GM21717 (cell line): ENCODE measurements at regions not wholly inside any gene's neighbourhood (a gene's known extent, or its start where the extent isn't known, plus 50 kb on each side); places are given as distances from the start of the nearest gene placed in this dataset.
"Not testable (repeated sequence)": the region's sequence is repeated elsewhere in the genome, so short reads cannot be mapped to it uniquely, and the experiment has no call there.

Experiments
- ATAC-seq: cut with Tn5 transposase; IDR thresholded peaks from one replicate; pipeline ENCODE4 v1.9.1; 2021; ENCODE audit warnings: mild to moderate bottlenecking, moderate library complexity; ENCODE audit not compliant: unreplicated experiment

GRCh38 chr9:87041553-87042235 lies 94.4 kb upstream of the GAS1 start:
- ATAC-seq: not testable (repeated sequence)

- ATAC-seq: not testable (repeated sequence)
Observed at GRCh38 chr9:87049929-87050608, 102.8 kb upstream of the GAS1 start.

DNA sequence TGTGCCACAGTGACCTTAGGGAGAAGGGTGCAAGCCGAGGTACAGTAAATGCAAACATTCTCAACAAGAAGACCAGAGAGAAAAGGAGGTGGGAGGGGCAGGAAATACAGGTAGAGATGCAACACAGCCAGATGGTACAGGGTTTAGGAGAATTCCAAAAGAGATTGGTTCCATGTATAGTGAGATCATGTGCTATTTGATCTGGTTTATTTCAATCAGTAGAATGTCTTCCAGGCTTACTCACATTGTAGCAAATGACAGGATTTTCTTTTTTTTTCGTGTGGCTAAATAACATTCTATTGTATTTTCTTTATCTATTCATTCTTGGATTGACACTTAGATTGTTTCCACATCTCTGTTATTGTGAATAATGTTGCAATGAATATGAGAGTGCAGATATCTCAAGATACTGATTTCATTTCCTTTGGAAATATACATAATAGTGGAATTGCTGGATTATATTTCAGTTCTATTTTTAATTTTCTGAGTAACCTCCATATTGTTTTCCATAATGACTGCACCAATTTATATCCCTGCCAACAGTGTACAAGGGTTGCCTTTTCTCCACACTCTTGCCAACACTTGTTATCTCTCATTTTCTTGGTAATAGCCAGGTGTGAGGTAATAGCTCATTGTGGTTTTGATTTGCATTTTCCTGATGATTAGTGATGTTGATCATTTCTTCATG lies 107.8 kb upstream of the GAS1 start:
- no peak for ATAC-seq

- no peak for ATAC-seq
Observed at GRCh38 chr9:87059772-87060171, 112.5 kb upstream of the GAS1 start.

DNA sequence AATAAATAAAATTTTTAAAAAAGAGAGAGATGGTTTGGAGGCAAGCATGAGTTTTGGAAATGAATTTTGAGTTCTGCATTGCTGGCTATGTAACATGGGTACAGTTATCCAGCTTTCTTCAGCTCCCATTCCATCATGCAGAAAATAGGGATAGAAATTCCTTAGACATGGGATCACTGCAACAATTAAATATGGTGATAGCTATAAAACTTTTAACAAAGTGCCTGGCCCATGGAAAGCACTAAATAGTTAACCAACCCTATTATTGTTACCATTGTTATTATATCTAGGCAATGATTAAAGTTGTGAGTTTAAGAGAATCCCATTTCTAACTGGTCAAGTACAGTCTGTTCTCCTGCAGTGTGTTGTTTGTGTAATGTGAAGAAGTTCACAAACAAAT lies 115.4 kb upstream of the GAS1 start:
- ATAC-seq: no peak

DNA sequence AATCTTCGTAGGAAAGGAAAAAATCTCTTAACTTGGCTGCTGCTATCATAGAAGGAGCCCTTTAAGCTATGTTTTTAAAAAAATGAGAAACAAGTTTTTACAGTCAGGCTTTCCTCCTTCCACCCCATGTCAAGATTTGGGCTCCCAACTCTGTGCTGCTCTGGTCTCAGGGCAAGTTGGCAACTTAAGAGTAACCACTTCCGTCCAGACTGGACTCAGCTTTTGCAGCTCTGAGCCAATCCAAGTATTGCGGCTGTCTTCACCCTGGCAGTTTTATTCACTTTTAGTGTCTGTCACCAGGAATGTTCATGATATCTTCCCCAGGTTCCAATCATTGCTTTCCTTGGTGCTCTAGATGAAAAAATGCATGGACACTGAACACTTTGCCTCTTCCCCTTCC lies 115.9 kb upstream of the GAS1 start:
- no peak for ATAC-seq

DNA sequence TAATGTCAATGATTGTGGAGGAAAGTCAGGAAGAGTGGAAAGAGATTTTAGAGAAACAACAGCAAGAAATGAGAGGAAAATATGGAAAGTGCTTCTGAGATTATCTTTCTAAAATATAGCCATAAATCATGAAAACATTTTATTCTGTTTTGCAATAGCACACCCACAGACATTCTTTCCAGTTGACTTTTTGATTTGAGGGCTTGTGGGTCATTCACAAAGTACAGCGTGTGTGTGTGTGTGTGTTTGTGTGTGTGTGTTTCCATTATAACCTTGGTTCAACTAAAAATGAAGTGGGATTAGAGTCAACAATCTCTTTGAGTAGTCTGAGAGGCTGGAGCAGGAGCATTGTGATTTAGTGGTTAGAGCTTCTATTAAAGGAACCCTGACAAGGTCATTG lies 116.6 kb upstream of the GAS1 start:
- no peak for ATAC-seq

DNA sequence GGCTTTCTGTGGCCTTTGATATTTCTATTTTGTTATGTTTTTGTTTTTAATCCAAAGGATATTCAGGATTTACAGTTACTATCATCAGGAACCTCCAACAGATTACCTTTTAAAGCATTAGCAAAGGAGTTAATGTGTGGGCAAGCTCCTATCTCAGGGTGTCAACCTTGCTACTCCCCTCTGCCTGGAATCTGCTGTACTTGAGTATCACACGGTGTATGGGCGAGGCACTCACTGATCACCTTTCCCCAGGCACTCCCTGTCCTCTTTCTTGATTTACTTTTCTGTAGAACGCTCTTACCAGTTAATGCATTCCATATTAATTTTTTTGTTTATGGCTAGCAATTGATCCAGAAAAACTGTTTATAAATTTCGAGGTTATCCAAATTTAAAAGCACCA lies 117.0 kb upstream of the GAS1 start:
- no peak for ATAC-seq

GRCh38 chr9:87065981-87066380 lies 118.7 kb upstream of the GAS1 start:
- ATAC-seq: no peak

GRCh38 chr9:87067426-87067825 lies 120.1 kb upstream of the GAS1 start:
- no peak for ATAC-seq

DNA sequence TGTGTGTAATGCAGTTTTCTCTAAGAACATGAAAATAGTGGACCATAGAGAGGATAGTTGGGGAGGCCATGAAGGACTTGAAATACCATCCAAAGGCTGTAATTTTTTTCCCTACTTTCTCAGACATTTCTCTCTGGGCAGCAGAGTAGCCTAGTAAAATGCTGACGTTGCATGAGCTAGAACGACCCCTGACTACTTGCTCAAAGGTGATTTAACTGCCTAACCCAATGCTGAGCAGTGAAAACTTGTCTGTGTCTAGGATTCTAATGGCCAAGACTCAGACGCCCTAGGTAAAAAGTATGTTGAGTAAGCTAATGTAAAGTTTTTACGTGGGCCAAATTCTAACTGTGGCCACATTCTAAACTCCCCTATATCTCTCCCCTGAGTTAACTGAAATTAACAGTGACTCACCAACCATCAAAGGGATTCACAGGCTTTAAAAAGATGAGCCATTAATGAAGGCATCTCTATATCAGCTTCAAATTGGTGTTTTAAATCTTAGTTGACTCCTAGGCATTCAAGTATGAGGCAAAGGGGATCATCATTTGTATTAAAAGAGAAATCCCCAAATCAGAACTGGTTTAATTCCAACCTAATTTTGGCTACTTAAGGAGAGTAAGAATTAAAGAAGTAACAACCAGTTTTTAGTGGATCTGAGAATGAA lies 121.0 kb upstream of the GAS1 start:
- ATAC-seq: no peak

- ATAC-seq: no peak
Observed at GRCh38 chr9:87069690-87070089, 122.4 kb upstream of the GAS1 start.

DNA sequence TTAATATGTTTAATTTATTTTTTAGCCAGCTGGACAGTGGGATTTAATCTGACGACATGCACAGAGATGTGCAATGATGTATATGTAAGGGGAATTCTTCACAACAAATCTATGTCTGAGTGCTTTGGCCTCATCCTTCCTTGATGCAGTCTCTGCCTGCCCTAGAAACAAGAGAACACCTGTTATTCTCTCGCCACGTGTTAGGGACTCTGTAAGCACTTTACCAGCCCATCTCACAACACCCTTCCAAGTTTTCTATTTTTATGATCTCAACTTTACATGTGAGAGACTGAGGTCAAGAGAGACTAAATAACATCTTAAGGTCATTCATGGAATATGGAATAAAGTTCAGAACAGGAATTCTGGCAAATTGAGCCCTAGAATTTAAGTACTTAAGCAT lies 123.0 kb upstream of the GAS1 start:
- no peak for ATAC-seq

GRCh38 chr9:87071473-87071872 lies 124.2 kb upstream of the GAS1 start:
- no peak for ATAC-seq

DNA sequence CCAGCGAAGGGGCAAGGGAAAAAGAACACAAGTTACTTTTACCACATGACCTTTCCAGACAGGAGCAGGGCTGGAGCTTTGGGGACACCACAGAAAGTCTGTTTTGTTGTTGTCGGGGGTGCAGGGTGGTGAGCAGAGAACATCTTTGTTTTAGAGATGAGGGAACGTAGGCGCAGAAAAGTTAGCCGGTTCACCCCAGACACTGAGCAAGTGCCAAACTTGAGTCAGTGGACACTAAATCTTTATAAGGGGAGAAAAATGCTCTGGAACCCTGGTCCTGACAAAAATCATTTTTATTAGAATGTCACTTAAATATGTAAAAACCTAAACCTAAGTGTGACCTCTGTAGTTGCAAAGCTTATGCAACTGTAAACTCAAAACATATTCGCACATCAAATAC lies 126.4 kb upstream of the GAS1 start:
- ATAC-seq: no peak

- ATAC-seq: no peak
Observed at GRCh38 chr9:87075537-87075936, 128.2 kb upstream of the GAS1 start.

- ATAC-seq: no peak
Observed at GRCh38 chr9:87076825-87077224, 129.5 kb upstream of the GAS1 start.

GRCh38 chr9:87077986-87078385 lies 130.7 kb upstream of the GAS1 start:
- ATAC-seq: no peak

DNA sequence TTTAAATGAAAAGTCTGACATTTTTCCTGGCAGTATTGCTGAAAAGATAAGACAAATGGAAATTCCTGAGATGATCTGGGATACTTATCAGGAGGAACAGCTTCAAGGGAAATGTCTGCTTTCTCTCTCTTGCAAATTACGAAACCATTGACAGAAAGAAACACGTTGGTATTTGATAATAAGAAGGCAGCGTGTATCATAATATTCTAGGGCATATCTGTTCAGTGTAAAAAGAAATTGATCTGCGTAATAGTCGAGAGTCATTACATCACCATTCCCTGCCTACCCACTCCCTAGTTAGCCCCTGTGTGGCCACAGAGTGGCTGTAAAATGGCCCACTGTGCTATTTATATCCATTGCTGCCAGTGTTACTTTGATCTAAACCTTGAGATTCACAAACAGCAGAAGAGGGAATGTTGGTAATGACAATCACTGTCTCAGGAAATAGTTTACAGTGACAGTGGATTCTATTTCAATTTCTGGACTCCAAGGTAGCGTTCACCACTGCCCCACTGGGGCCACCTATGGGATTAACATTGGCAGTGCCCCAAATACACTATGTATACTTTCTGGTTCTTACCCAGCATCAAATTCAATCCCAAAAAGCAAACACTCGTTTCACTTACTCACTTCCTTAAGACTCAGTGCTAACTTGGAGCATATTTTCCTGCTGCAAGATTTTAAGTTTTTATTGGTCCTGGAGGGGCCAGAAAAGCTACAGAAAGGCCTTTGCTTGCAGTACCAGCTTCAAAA lies 133.4 kb upstream of the GAS1 start:
- no peak for ATAC-seq

- no peak for ATAC-seq
Observed at GRCh38 chr9:87081503-87081902, 134.2 kb upstream of the GAS1 start.

- ATAC-seq: no peak
Observed at GRCh38 chr9:87083986-87084385, 136.7 kb upstream of the GAS1 start.
